MCF 10A (cell line): ENCODE measurements at regions not wholly inside any gene's neighbourhood (a gene's known extent, or its start where the extent isn't known, plus 50 kb on each side); places are given as distances from the start of the nearest gene placed in this dataset.

Experiments
- BruUV-seq: library from RNA; stranded (reverse); fragments of 400-500 nt; replicated peaks from 2 replicates; lab custom pipeline; 2021; lab: Mats Ljungman, UMichigan
- CTCF ChIA-PET: fragments of 300-600 bp; sonication (Branson Sonifier 250); formaldehyde crosslinking; extraction: SDS; loops from one replicate; lab custom pipeline; 2021; ENCODE audit warnings: antibody characterized with exemption, inconsistent platforms; lab: Yijun Ruan, JAX
- POLR2A ChIA-PET: fragments of 300-600, 350-650 bp; sonication (Branson Sonifier 250); formaldehyde crosslinking; extraction: SDS; loops from one replicate; lab custom pipeline; 2020; ENCODE audit warnings: antibody characterized with exemption, inconsistent platforms; lab: Yijun Ruan, JAX
- DNase-seq: peaks from one replicate; pipeline ENCODE4 v3.0.0-alpha.2; 2018; ENCODE audit not compliant: unreplicated experiment
- H3K27ac Mint-ChIP-seq: one replicate; pipeline ENCODE4 v1.8.0; 2022; ENCODE audit warnings: mild to moderate bottlenecking, low read depth, mixed read lengths; ENCODE audit not compliant: unreplicated experiment
- H3K27me3 Mint-ChIP-seq: one replicate; pipeline ENCODE4 v1.8.0; 2022; ENCODE audit warnings: mixed read lengths; ENCODE audit not compliant: insufficient read depth, unreplicated experiment
- H3K36me3 Mint-ChIP-seq: one replicate; pipeline ENCODE4 v1.8.0; 2022; ENCODE audit warnings: mild to moderate bottlenecking, moderate library complexity, mixed read lengths; ENCODE audit not compliant: insufficient read depth, unreplicated experiment
- H3K4me1 Mint-ChIP-seq: one replicate; pipeline ENCODE4 v1.8.0; 2022; ENCODE audit warnings: mixed read lengths; ENCODE audit not compliant: insufficient read depth, unreplicated experiment
- H3K4me3 Mint-ChIP-seq: one replicate; pipeline ENCODE4 v1.8.0; 2022; ENCODE audit warnings: mild to moderate bottlenecking, moderate library complexity, mixed read lengths; ENCODE audit not compliant: unreplicated experiment
- H3K9me3 Mint-ChIP-seq: one replicate; pipeline ENCODE4 v1.8.0; 2022; ENCODE audit warnings: mixed read lengths; ENCODE audit not compliant: unreplicated experiment
- intact Hi-C: fragments of 100-400 bp; cut with micrococcal nuclease; formaldehyde crosslinking; loops from 2 replicates; pipeline ENCODE4 v1.14.1; 2022
- TF ChIP-seq, protein P1 (sequence below): fragments of 200-600 bp; IDR thresholded peaks from one replicate; pipeline ENCODE4 v1.8.0; 2022; ENCODE audit warnings: antibody characterized with exemption, mild to moderate bottlenecking; ENCODE audit not compliant: unreplicated experiment

- Mint-ChIP-seq H3K9me3 (no peaks in the 10 kb centered on the region), H3K27me3 (no peaks in the 10 kb centered on the region), H3K4me1 (peaks cover 19% of the 10 kb centered on the region), H3K4me3 (no peak overlapping the region), H3K27ac (no peak overlapping the region), H3K36me3 (no peaks in the 10 kb centered on the region)
- ChIA-PET CTCF (no interaction called here), POLR2A (no interaction called here)
- no TSS peak for BruUV-seq
- intact Hi-C loops, result no loop called here
- DNase-seq, result no peak
- TF ChIP-seq, protein P1, sequence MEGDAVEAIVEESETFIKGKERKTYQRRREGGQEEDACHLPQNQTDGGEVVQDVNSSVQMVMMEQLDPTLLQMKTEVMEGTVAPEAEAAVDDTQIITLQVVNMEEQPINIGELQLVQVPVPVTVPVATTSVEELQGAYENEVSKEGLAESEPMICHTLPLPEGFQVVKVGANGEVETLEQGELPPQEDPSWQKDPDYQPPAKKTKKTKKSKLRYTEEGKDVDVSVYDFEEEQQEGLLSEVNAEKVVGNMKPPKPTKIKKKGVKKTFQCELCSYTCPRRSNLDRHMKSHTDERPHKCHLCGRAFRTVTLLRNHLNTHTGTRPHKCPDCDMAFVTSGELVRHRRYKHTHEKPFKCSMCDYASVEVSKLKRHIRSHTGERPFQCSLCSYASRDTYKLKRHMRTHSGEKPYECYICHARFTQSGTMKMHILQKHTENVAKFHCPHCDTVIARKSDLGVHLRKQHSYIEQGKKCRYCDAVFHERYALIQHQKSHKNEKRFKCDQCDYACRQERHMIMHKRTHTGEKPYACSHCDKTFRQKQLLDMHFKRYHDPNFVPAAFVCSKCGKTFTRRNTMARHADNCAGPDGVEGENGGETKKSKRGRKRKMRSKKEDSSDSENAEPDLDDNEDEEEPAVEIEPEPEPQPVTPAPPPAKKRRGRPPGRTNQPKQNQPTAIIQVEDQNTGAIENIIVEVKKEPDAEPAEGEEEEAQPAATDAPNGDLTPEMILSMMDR, result no peak
Observed at GRCh38 chr2:215507836-215508235, 72.0 kb upstream of the FN1 start.

- DNase-seq, result no peak
- ChIA-PET CTCF (interaction anchor here (1.1 kb wide), 1 partner anchor 401 kb away, joined by 3 read pairs; no protein-coding TSS in a partner anchor), POLR2A (no interaction called here)
- intact Hi-C loops, result no loop called here
- Mint-ChIP-seq H3K36me3 (no peaks in the 10 kb centered on the region), H3K4me1 (peaks cover 19% of the 10 kb centered on the region), H3K27ac (no peak overlapping the region), H3K4me3 (no peak overlapping the region), H3K9me3 (no peaks in the 10 kb centered on the region), H3K27me3 (no peaks in the 10 kb centered on the region)
- no TSS peak for BruUV-seq
- TF ChIP-seq, protein P1, result no peak
Observed at GRCh38 chr2:215507136-215507535, 71.3 kb upstream of the FN1 start.

DNA sequence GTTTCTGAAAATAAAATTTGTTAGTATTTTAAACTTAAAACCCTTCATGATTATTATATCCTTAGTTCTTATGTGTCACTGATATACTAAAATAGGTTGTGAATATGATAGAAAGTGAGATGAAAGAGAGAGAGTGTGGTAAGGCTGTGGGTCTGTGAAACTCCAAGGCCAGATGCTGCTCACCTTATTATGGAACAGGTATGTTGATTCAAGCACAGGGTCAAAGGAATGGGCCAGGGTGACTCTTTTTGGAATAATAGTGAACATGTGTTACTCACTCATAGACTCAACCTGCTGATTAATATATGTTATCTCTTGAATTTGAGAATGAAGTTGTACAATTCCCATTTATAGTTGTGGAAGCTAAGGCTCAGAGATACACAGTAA lies 70.7 kb upstream of the FN1 start:
- Mint-ChIP-seq H3K4me1 (peaks cover 19% of the 10 kb centered on the region), H3K9me3 (no peaks in the 10 kb centered on the region), H3K36me3 (no peaks in the 10 kb centered on the region), H3K27ac (no peak overlapping the region), H3K27me3 (no peaks in the 10 kb centered on the region), H3K4me3 (no peak overlapping the region)
- ChIA-PET POLR2A (no interaction called here), CTCF (interaction anchor here (0.6 to 1.1 kb wide), 4 partner anchors 88 to 402 kb away, joined by 3 to 4 read pairs (median 3); no protein-coding TSS in a partner anchor)
- intact Hi-C loops, result no loop called here
- BruUV-seq, result no TSS peak
- TF ChIP-seq, protein P1, result no peak
- no peak for DNase-seq

DNA sequence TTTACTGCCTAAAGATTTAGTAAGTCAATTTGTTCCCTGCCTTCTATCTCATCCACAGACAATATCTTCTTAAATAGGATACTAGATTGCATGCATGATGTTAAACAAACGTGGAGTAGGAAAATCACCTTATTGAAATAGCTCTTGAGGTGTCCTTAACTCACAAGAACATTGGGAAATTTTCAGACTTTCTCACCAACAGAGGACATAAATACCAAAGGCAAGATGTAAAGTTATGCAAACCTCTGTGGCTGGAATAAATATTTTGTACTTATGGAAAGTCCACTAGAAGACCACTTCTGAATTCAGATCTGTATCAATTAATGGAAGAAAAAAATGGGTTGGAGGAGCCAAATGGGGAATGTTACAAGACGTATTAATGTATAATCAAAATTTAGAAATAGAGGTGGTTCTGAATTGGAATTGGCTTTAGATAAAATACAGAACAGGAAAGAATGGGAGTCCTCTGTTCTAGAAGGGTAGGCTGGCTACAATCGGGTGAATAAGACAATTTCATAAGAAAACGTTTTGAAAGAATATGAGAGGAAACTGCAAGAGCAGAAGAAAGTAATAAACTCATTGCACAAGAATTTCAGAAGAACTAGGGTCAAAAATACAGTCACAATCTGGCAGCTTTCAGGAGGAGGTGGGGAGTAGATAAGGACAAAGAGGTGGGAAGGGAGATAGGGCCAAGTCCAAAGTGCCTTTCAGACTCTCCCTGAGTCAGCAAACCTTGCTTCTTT lies 69.3 kb upstream of the FN1 start:
- BruUV-seq, result no TSS peak
- POLR2A ChIA-PET, result no interaction called here
- H3K4me3 Mint-ChIP-seq, result no peak overlapping the region
- intact Hi-C loops, result no loop called here
- peaks cover 26% of the 10 kb centered on the region for H3K4me1 Mint-ChIP-seq
- CTCF ChIA-PET, result interaction anchor here (0.5 to 1.0 kb wide), 2 partner anchors 15 to 328 kb away, joined by 3 read pairs; no protein-coding TSS in a partner anchor
- H3K27me3 Mint-ChIP-seq, result no peaks in the 10 kb centered on the region
- DNase-seq, result peak; percentile 47
- H3K36me3 Mint-ChIP-seq, result no peaks in the 10 kb centered on the region
- peak overlapping the region; percentile 6 for H3K27ac Mint-ChIP-seq
- H3K9me3 Mint-ChIP-seq, result no peaks in the 10 kb centered on the region
- TF ChIP-seq, protein P1, result no peak
